Activated B cell treated with CpG ODN at 0.5 μM for 24 hours (primary cell): ENCODE measurements at regions not wholly inside any gene's neighbourhood (a gene's known extent, or its start where the extent isn't known, plus 50 kb on each side); places are given as distances from the start of the nearest gene placed in this dataset.
"Not testable (repeated sequence)": the region's sequence is repeated elsewhere in the genome, so short reads cannot be mapped to it uniquely, and the experiment has no call there.

ENCODE experiments used
- ATAC-seq: fragments of 200-7000 bp; cut with Tn5 transposase; one replicate; pipeline ENCODE4 v1.10.0; 2021; ENCODE audit warnings: low read depth, mild to moderate bottlenecking, moderate library complexity
- CTCF ChIA-PET: fragments of 350-600 bp; sonication (Branson Sonifier 250); formaldehyde crosslinking; loops from one replicate; lab custom pipeline; 2021; ENCODE audit warnings: antibody characterized with exemption; lab: Charles Lee
- POLR2A ChIA-PET: fragments of 350-600 bp; sonication (Branson Sonifier 250); formaldehyde crosslinking; loops from one replicate; lab custom pipeline; 2021; ENCODE audit warnings: antibody characterized with exemption; lab: Charles Lee
- DNase-seq: peaks from one replicate; pipeline ENCODE4 v3.0.0; 2022
- H3K27ac Mint-ChIP-seq: one replicate; pipeline ENCODE4 v1.8.0; 2020; ENCODE audit warnings: mixed read lengths
- H3K27me3 Mint-ChIP-seq: one replicate; pipeline ENCODE4 v1.8.0; 2021; ENCODE audit warnings: mixed read lengths
- H3K36me3 Mint-ChIP-seq: one replicate; pipeline ENCODE4 v1.8.0; 2021; ENCODE audit warnings: low read depth, mixed read lengths
- H3K4me1 Mint-ChIP-seq: one replicate; pipeline ENCODE4 v1.8.0; 2021; ENCODE audit warnings: mixed read lengths
- H3K4me3 Mint-ChIP-seq: one replicate; pipeline ENCODE4 v1.8.0; 2020; ENCODE audit warnings: mild to moderate bottlenecking, mixed read lengths
- H3K9me3 Mint-ChIP-seq: one replicate; pipeline ENCODE4 v1.8.0; 2020; ENCODE audit warnings: mixed read lengths
- intact Hi-C: fragments of 100-400 bp; cut with micrococcal nuclease; formaldehyde crosslinking; loops from one replicate; pipeline ENCODE4 v1.15.1; 2024
- TF ChIP-seq, protein P1 (sequence below): fragments of 200-600 bp; IDR thresholded peaks from one replicate; pipeline ENCODE4 v1.8.0; 2022; ENCODE audit warnings: antibody characterized with exemption, mild to moderate bottlenecking

DNA sequence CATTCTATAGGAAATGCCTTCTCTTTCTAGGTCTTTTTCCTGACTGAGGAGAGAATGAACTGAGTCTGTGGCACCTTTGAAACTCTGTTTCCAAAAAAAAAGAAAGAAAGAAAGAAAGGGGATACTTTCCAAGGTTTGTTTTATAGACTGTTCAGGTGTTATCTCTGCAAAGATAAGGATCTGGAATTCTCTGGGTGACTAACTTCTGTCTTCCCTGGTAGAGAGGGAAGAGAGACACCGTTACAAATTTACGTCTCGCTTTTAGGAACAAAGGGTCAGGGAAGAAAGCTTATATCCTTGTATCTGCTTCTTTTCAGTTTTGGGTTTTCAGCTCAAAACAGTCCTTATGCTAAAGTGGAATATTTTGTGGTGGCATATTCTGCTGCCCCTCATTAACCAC lies 314.1 kb downstream of the RAPGEF2 start:
- Mint-ChIP-seq H3K4me1 (no peaks in the 10 kb centered on the region), H3K4me3 (no peak overlapping the region), H3K27ac (no peak overlapping the region), H3K9me3 (peaks cover 2% of the 10 kb centered on the region), H3K27me3 (peaks cover 3% of the 10 kb centered on the region), H3K36me3 (no peaks in the 10 kb centered on the region)
- DNase-seq (no peak), ATAC-seq (no peak)
- intact Hi-C loops, result no loop called here
- TF ChIP-seq, protein P1, sequence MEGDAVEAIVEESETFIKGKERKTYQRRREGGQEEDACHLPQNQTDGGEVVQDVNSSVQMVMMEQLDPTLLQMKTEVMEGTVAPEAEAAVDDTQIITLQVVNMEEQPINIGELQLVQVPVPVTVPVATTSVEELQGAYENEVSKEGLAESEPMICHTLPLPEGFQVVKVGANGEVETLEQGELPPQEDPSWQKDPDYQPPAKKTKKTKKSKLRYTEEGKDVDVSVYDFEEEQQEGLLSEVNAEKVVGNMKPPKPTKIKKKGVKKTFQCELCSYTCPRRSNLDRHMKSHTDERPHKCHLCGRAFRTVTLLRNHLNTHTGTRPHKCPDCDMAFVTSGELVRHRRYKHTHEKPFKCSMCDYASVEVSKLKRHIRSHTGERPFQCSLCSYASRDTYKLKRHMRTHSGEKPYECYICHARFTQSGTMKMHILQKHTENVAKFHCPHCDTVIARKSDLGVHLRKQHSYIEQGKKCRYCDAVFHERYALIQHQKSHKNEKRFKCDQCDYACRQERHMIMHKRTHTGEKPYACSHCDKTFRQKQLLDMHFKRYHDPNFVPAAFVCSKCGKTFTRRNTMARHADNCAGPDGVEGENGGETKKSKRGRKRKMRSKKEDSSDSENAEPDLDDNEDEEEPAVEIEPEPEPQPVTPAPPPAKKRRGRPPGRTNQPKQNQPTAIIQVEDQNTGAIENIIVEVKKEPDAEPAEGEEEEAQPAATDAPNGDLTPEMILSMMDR, result no peak
- POLR2A ChIA-PET, result no interaction called here
- CTCF ChIA-PET, result no interaction called here

DNA sequence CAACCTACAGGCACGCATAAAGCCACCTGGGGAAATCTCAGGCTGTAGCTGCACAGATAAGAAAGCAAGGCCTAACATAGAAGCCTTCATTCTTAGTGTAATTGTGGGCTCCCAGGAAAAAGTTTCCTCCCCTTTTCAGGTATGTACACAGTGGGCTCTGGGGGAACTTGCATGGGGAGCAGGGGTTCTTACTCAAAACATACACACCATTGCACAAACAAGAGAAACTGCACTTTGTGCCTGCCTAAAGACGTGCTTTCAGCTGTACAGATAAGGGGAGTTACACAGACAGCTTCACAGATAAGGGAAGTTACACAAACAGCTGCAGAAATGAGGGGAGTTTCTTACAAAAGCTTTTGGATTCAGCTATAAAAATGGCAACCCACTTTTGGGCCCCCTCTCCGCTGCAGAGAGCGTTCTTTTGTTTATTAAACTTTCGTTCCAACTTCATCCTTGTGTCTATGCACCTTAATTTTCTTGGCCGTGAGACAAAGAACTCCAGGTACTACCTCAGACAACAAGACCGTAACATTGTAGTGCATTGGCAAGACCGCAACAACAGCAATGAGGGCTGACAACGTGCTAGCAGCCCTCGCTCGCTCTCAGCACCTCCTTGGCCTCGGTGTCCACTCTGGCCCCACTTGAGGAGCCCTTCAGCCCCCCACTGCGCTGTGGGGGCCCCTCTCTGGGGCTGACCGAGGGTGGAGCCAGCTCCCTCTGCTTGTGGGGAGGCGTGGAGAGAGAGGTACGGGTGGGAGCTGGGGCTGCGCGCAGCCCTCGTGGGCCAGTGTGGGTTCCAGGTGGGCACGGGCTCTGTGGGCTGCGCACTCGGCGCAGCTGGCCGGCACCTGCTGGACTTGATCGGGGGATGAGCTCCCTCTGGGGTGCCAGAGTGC lies 317.5 kb downstream of the RAPGEF2 start:
- ATAC-seq, result no peak
- TF ChIP-seq, protein P1, result no peak
- peaks cover 2% of the 10 kb centered on the region for H3K9me3 Mint-ChIP-seq
- intact Hi-C loops, result no loop called here
- POLR2A ChIA-PET, result no interaction called here
- CTCF ChIA-PET, result no interaction called here
- no peaks in the 10 kb centered on the region for H3K36me3 Mint-ChIP-seq
- no peak for DNase-seq
- no peaks in the 10 kb centered on the region for H3K4me1 Mint-ChIP-seq
- H3K27me3 Mint-ChIP-seq, result peaks cover 3% of the 10 kb centered on the region
- H3K4me3 Mint-ChIP-seq, result no peak overlapping the region
- no peak overlapping the region for H3K27ac Mint-ChIP-seq

DNA sequence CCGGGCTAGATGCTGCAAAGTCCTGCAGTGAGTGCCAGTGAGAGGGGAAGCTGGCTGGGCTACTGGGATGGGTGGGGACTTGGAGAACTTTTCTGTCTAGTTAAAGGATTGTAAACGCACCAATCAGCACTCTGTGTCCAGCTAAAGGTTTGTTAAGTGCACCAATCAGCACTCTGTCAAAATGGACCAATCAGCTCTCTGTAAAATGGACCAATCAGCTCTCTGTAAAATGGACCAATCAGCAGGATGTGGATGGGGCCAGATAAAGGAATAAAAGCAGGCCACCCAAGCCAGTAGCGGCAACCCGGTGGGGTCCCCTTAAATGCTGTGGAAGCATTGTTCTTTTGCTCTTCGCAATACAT lies 318.2 kb downstream of the RAPGEF2 start:
- H3K4me1 Mint-ChIP-seq, DNase-seq, intact Hi-C loops, H3K4me3 Mint-ChIP-seq, ATAC-seq, POLR2A ChIA-PET, CTCF ChIA-PET, H3K27ac Mint-ChIP-seq, H3K36me3 Mint-ChIP-seq, H3K9me3 Mint-ChIP-seq, H3K27me3 Mint-ChIP-seq: not testable (repeated sequence)

DNA sequence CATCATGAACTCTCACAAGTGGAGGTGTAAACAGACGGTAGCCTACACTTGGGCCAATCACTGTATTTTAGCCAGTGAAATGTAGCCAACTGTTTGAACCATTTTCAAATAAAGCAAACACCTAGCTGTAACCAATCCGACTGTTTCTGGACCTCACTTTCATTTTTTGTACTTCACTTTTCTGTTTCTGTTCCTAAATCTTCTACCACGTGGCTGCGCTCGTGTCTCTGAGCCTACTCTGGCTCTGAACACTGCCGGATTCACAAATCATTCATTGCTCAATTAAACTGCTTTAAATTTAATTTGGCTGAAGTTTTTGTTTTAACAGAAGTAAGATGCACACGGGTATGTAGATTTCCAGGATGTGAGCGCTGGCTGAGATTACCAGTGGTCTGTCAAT lies 319.1 kb downstream of the RAPGEF2 start:
- Mint-ChIP-seq H3K4me3 (no peak overlapping the region), H3K9me3 (peaks cover 2% of the 10 kb centered on the region), H3K36me3 (no peaks in the 10 kb centered on the region), H3K4me1 (no peaks in the 10 kb centered on the region), H3K27me3 (no peaks in the 10 kb centered on the region), H3K27ac (no peak overlapping the region)
- DNase-seq, result no peak
- TF ChIP-seq, protein P1, result no peak
- ATAC-seq, result no peak
- intact Hi-C loops, result no loop called here
- ChIA-PET POLR2A (interaction anchor here (0.6 kb wide), 1 partner anchor 698 kb away, joined by 5 read pairs; no protein-coding TSS in a partner anchor), CTCF (no interaction called here)

DNA sequence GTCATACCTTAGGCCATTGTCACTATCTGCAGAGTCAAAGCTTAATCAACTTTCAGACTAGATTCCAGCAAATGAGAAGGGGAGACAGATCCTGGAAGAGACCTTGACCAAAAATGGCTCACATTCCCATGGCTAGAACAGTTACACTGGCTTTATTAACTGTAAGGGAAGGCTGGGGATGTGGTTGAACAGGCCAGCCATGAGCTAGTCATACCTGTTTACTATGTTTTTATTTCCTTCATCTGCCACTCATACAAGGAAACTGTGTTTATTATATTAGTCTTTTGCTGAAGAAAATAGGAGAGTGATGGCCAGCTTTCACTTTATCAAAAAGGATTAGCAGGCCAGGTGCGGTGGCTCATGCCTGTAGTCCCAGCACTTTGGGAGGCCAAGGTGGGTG lies 319.7 kb downstream of the RAPGEF2 start:
- no peak for ATAC-seq

More for the DNA sequence above, 319.7 kb downstream of the RAPGEF2 start:
- no peak for DNase-seq
- Mint-ChIP-seq H3K9me3 (peaks cover 2% of the 10 kb centered on the region), H3K4me1 (no peaks in the 10 kb centered on the region), H3K36me3 (no peaks in the 10 kb centered on the region), H3K27ac (no peak overlapping the region), H3K27me3 (no peaks in the 10 kb centered on the region), H3K4me3 (no peak overlapping the region)
- POLR2A ChIA-PET, result no interaction called here
- intact Hi-C loops, result no loop called here
- TF ChIP-seq, protein P1, result no peak
- CTCF ChIA-PET, result no interaction called here
